ENCODE measurements at regions not wholly inside any gene's neighbourhood (a gene's known extent, or its start where the extent isn't known, plus 50 kb on each side); places are given as distances from the start of the nearest gene placed in this dataset.

DNA sequence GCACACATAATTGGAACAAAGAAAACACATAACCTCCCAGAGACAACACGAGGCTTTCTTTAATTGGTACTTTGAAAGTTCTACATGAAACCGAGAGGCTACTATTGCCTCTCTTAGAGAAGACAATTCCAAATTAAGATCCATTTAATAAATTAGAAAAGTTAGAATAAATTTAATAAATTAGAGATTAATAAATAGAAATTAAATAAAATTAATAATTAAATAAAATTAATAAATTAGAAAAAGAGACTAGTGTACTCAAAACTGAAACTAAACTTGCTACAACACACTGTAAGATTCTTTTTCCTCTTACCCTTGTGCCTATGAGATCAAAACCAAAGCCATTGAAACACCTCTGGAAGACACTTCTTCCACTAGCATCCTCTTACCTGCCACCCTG lies 199.0 kb downstream of the URB2 start:
- POLR2A ChIA-PET = no interaction called here
- H3K27me3 ChIP-seq (ENCODE audit: control insufficient read depth, insufficient read depth, low read length) = no peaks in the 10 kb centered on the region
- CTCF ChIA-PET = no interaction called here
- TF ChIP-seq, protein P1, sequence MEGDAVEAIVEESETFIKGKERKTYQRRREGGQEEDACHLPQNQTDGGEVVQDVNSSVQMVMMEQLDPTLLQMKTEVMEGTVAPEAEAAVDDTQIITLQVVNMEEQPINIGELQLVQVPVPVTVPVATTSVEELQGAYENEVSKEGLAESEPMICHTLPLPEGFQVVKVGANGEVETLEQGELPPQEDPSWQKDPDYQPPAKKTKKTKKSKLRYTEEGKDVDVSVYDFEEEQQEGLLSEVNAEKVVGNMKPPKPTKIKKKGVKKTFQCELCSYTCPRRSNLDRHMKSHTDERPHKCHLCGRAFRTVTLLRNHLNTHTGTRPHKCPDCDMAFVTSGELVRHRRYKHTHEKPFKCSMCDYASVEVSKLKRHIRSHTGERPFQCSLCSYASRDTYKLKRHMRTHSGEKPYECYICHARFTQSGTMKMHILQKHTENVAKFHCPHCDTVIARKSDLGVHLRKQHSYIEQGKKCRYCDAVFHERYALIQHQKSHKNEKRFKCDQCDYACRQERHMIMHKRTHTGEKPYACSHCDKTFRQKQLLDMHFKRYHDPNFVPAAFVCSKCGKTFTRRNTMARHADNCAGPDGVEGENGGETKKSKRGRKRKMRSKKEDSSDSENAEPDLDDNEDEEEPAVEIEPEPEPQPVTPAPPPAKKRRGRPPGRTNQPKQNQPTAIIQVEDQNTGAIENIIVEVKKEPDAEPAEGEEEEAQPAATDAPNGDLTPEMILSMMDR (IDR thresholded peaks at IDR 0.05; ENCODE audit: insufficient read depth, low read depth, low read length) = no peak
- no peak for DNase-seq (ENCODE audit: low read depth)
- H3K4me3 ChIP-seq (ENCODE audit: low read depth, low read length) = no peak overlapping the region
- H3K36me3 ChIP-seq (ENCODE audit: control insufficient read depth, insufficient read depth, low read length) = no peaks in the 10 kb centered on the region

DNA sequence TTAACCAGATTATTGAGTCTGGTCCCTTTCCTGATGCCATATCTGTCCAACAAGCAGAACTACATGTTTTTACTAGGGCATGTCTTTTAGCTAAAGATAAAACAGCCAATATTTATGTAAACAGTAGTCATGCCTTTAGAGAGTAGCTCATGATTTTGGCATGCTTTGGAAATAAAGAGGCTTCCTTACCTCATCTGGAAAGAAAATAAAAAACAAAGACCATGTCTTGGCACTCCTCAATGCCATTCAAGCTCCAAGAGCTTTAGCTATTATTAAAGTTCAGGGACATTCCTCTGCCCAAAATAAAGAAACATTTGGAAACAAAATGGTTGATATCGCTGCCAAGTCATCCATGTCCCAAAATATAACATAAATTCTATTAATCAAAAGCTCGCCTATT lies 202.4 kb downstream of the URB2 start:
- Histone ChIP-seq H3K27me3 (ENCODE audit: control insufficient read depth, insufficient read depth, low read length) (no peaks in the 10 kb centered on the region), H3K4me3 (ENCODE audit: low read depth, low read length) (no peak overlapping the region), H3K36me3 (ENCODE audit: control insufficient read depth, insufficient read depth, low read length) (no peaks in the 10 kb centered on the region)
- DNase-seq (ENCODE audit: low read depth) = no peak
- ChIA-PET POLR2A (no interaction called here), CTCF (no interaction called here)
- TF ChIP-seq, protein P1 (IDR thresholded peaks at IDR 0.05; ENCODE audit: insufficient read depth, low read depth, low read length) = no peak

DNA sequence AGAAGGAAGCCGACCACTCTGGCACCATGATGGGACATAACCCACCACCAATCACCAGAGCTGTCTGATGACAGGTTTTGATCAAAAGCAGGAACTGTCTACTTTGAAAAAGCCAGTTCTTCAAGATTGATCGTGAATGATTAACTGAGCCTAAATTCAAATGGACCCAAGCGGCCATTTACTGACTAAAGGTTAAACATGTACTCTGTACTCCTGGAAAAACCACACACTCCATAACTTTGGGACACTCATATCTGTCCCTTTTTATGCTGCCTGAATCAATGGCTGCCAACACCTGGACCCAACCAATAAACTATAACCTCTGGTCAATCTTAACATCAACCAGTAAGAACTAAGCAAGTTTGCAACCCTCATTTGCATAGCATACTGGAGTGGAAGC lies 206.6 kb downstream of the URB2 start:
- H3K4me3 ChIP-seq (ENCODE audit: low read depth, low read length) = no peak overlapping the region
- CTCF ChIA-PET = no interaction called here
- POLR2A ChIA-PET = no interaction called here
- no peak for DNase-seq (ENCODE audit: low read depth)
- TF ChIP-seq, protein P1 (IDR thresholded peaks at IDR 0.05; ENCODE audit: insufficient read depth, low read depth, low read length) = no peak
- no peaks in the 10 kb centered on the region for H3K27me3 ChIP-seq (ENCODE audit: control insufficient read depth, insufficient read depth, low read length)
- no peaks in the 10 kb centered on the region for H3K36me3 ChIP-seq (ENCODE audit: control insufficient read depth, insufficient read depth, low read length)

DNA sequence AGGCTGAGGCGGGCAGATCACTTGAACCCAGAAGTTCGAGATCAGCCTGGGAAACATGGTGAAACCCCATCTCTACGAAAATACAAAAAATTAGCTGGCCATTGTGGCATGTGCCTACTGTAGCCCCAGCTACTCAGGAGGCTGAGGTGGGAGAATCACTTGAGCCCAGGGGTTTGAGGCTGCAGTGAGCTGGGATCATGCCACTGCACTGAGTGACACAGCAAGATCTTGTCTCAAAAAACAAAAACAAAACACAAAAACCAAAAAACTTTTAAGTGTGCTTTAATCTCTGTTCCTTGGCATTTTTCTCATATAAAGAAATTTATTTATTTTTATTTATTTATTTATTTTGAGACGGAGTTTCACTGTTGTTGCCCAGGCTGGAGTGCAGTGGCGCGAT lies 208.2 kb downstream of the URB2 start:
- Histone ChIP-seq H3K4me3 (ENCODE audit: low read depth, low read length) (no peak overlapping the region), H3K27me3 (ENCODE audit: control insufficient read depth, insufficient read depth, low read length) (no peaks in the 10 kb centered on the region), H3K36me3 (ENCODE audit: control insufficient read depth, insufficient read depth, low read length) (no peaks in the 10 kb centered on the region)
- DNase-seq (ENCODE audit: low read depth) = no peak
- ChIA-PET CTCF (no interaction called here), POLR2A (no interaction called here)
- TF ChIP-seq, protein P1 (IDR thresholded peaks at IDR 0.05; ENCODE audit: insufficient read depth, low read depth, low read length) = no peak

DNA sequence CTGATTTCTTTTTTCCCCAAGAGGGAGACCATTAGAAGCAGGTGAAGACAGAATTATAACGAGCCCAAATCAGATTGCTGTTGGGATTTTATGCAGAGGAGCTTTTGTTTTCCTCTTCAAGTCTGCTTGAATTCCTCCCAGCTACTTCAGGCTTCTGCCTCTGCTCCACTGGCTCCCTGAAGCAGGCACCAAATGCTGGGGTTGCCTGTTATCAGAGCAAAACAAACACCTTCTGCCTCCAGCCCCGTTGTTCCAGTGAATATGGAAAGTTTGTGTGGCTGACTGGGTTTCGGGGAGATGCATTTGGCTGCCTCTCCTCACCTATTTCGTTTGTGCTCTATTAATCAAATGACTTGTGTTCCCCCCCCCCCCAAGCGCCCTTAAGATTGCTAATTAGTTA lies 209.2 kb downstream of the URB2 start:
- Histone ChIP-seq H3K36me3 (ENCODE audit: control insufficient read depth, insufficient read depth, low read length) (no peaks in the 10 kb centered on the region), H3K27me3 (ENCODE audit: control insufficient read depth, insufficient read depth, low read length) (no peaks in the 10 kb centered on the region), H3K4me3 (ENCODE audit: low read depth, low read length) (no peak overlapping the region)
- no peak for DNase-seq (ENCODE audit: low read depth)
- ChIA-PET POLR2A (no interaction called here), CTCF (no interaction called here)
- TF ChIP-seq, protein P1 (IDR thresholded peaks at IDR 0.05; ENCODE audit: insufficient read depth, low read depth, low read length) = no peak
